Epithelial cell of proximal tubule (primary cell): ENCODE measurements at regions not wholly inside any gene's neighbourhood (a gene's known extent, or its start where the extent isn't known, plus 50 kb on each side); places are given as distances from the start of the nearest gene placed in this dataset.
"Not testable (repeated sequence)": the region's sequence is repeated elsewhere in the genome, so short reads cannot be mapped to it uniquely, and the experiment has no call there.

Experiments
- DNase-seq: peaks from one replicate; pipeline ENCODE4 v3.0.0-alpha.2; 2011; ENCODE audit warnings: low read depth
- H3K4me3 ChIP-seq: 2 replicates; pipeline ENCODE4 v1.5.1; 2011; ENCODE audit warnings: low read depth, mild to moderate bottlenecking, low read length
- TF ChIP-seq, protein P1 (sequence below): conservative IDR thresholded peaks from 2 replicates; pipeline ENCODE4 v1.5.1; 2012; ENCODE audit warnings: low read depth, mild to moderate bottlenecking, low read length

- TF ChIP-seq, protein P1, sequence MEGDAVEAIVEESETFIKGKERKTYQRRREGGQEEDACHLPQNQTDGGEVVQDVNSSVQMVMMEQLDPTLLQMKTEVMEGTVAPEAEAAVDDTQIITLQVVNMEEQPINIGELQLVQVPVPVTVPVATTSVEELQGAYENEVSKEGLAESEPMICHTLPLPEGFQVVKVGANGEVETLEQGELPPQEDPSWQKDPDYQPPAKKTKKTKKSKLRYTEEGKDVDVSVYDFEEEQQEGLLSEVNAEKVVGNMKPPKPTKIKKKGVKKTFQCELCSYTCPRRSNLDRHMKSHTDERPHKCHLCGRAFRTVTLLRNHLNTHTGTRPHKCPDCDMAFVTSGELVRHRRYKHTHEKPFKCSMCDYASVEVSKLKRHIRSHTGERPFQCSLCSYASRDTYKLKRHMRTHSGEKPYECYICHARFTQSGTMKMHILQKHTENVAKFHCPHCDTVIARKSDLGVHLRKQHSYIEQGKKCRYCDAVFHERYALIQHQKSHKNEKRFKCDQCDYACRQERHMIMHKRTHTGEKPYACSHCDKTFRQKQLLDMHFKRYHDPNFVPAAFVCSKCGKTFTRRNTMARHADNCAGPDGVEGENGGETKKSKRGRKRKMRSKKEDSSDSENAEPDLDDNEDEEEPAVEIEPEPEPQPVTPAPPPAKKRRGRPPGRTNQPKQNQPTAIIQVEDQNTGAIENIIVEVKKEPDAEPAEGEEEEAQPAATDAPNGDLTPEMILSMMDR, result no peak
- H3K4me3 ChIP-seq, result no peak overlapping the region
- DNase-seq, result no peak
These were observed 673.4 kb downstream of the QKI start for GRCh38 chr6:164087870-164088269.

GRCh38 chr6:164087211-164087610, 672.7 kb downstream of the QKI start:
- no peak overlapping the region for H3K4me3 ChIP-seq
- no peak for DNase-seq
- TF ChIP-seq, protein P1, result no peak

DNA sequence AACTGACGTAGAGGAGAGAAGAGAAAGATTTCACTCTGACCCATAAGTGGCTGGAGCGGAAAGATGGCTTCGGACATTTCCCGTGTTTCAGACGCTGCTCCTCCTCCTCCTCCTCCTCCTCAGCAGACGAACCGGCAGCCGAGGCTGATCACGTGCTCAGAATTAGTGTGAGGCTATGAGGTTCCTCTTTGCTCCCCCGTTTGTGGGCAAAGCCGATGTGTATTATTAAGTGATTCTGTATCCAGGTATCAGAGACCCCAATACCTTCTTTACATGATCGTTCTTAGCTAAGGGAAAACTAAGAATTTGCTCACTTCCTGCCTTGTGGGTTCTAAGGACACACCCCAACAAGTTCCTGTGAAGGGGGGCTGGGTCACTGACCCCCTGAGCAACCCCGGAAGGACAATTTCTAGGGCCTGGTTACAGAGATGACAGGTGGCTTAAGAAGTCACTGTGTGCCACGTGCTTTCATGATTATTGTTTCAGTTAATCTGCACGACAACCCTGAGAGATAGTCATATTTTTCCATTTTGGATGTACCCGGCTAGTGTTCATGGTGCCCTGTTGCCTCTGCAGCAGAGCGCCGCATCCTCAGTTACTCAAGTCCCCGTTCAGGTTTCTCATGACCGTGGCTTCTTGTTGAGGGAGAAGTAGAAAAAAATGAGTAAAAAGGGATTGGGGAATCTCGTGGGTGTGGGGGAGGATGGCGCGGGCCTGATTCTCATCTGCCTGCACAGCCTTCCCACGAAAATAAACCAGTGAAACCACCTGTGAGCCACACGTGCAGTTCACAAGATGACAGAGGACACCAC, 671.8 kb downstream of the QKI start:
- TF ChIP-seq, protein P1, result no peak
- no peak for DNase-seq
- H3K4me3 ChIP-seq, result no peak overlapping the region

DNA sequence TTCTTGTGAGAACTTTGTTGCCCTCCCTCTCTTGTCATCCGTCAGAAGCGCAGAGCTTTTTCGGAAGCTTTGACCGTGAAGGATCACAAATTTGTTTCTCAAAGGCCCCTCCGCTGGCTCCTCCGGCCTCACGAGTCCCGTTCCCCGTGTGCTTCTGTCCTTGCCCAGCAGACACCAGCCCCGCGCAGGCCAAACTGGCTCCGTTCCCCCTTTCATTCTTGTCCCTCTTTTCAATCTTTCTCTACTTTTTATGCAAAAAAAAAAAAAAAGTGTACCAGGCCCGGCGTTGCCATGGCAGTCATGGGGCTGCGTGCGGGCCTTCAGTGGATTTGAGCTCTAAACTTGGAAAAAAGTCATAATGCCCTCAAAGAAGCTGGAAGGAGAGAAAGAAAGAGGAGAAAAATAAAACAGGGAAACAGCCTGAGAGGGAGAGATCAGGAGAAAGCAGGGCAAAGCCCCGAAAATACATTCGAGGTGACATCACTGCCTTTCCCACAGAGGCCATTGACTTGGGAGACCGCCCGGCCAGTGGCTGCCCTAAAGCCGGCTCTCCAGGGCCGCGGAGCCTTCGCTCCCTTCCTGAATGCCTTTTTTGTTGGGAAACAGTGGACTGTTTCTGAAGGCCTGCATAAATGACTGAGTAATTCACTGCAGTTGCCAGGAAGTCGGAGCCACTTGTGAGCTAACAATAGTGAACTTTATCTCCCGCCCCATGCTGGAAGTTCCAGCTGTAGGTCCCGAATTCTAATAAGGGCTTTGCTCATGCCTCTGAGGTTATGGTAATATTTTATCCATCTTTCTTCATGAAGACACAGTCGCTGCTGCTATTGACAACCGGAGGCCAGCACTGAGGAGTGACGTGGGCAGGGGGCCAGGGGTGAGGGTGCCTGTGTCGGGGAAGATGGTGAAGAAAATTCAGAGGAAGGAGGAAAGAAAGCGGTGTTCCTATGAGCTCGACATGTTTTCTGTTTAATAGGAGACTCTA, 670.9 kb downstream of the QKI start:
- DNase-seq, result no peak
- H3K4me3 ChIP-seq, result no peak overlapping the region
- TF ChIP-seq, protein P1, result no peak

DNA sequence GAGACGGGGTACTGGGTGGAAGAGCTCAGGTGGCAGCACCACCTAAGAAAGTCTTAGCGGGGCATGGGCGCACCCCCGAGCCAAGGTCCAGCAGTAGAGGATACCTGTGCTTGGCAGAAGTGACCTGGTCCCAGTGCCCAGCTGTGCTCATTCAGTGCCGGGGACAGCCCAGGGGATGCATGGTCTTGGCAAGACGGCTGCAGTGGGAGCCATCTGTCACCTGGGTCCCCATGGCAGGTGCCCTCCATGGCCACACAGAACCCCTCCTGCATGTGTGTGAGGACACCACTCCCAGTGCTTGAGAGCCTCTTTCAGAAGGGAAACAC, 664.7 kb downstream of the QKI start:
- TF ChIP-seq, protein P1, result no peak
- DNase-seq, result no peak
- H3K4me3 ChIP-seq, result no peak overlapping the region

DNA sequence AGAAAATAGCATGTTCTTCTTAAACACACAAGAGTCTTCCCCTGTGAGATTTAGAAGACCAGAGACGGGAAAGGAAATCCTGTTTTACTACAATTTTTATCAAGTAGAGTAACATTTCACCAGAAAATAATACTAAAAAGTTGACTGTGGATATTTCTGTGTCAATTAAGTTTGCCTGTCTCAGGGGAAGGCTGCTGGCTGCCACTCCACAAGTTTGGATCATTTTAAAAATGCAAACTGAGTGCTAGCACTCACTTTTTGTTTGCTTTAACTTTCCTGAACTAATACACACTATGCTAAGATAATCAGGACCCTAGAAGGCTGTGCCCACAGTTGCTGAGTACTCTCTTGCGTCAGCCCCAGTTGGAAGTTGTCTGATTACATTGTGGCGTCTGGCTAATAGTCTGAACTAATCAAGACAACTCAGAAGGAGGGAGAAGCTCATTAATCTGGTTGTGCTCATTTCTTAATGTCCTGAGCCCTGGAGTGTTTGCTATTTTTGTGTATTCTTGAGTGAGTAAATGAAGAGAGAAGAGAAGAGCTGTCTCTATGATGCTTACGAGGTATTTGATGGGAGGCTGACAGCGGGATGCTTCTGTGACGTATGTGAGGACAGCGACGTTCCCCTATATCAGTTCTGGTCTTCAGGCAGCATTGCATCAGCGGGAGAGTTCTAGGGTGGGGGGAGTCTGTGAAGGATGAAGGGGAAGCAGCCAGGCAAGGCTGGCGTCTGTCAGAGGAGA, 664.2 kb downstream of the QKI start:
- TF ChIP-seq, protein P1, result no peak
- no peak for DNase-seq
- H3K4me3 ChIP-seq, result no peak overlapping the region

GRCh38 chr6:164076818-164077532, 662.5 kb downstream of the QKI start:
- not testable (repeated sequence) for DNase-seq

More at GRCh38 chr6:164076818-164077532, 662.5 kb downstream of the QKI start:
- not testable (repeated sequence) for H3K4me3 ChIP-seq
